GM12864 (cell line): ENCODE measurements at regions not wholly inside any gene's neighbourhood (a gene's known extent, or its start where the extent isn't known, plus 50 kb on each side); places are given as distances from the start of the nearest gene placed in this dataset.

Experiments used
- DNase-seq: peaks from one replicate; pipeline ENCODE4 v3.0.0-alpha.2; 2011; ENCODE audit warnings: low read depth
- H3K4me3 ChIP-seq: 2 replicates; pipeline ENCODE4 v1.5.1; 2011; ENCODE audit warnings: mild to moderate bottlenecking, low read depth, low read length, control low read depth
- TF ChIP-seq, protein P1 (sequence below): IDR thresholded peaks from 2 replicates; pipeline ENCODE4 v1.5.1; 2011; ENCODE audit warnings: low read depth, mild to moderate bottlenecking, moderate library complexity, low read length, control low read depth, inconsistent platforms; ENCODE audit errors: missing control alignments

DNA sequence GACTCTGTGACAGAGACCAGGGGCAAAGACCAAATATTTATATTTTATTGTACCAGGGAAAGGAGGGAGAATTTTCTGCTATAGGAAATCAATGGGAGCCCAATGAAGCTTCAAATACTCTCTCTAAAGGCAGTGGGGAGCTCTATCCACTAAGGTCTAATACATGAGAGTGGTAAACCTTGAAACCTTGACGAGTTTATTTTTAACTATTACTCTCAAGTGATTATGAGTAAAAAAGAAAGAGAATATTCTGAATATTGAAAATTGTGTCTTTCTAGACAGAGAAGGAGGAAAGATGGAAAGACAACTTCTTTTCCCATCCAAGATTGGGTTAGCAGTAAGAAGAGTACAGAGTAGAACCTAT, 1722.1 kb upstream of the SEL1L start:
- TF ChIP-seq, protein P1, sequence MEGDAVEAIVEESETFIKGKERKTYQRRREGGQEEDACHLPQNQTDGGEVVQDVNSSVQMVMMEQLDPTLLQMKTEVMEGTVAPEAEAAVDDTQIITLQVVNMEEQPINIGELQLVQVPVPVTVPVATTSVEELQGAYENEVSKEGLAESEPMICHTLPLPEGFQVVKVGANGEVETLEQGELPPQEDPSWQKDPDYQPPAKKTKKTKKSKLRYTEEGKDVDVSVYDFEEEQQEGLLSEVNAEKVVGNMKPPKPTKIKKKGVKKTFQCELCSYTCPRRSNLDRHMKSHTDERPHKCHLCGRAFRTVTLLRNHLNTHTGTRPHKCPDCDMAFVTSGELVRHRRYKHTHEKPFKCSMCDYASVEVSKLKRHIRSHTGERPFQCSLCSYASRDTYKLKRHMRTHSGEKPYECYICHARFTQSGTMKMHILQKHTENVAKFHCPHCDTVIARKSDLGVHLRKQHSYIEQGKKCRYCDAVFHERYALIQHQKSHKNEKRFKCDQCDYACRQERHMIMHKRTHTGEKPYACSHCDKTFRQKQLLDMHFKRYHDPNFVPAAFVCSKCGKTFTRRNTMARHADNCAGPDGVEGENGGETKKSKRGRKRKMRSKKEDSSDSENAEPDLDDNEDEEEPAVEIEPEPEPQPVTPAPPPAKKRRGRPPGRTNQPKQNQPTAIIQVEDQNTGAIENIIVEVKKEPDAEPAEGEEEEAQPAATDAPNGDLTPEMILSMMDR, result no peak
- H3K4me3 ChIP-seq, result no peak overlapping the region
- DNase-seq, result no peak

DNA sequence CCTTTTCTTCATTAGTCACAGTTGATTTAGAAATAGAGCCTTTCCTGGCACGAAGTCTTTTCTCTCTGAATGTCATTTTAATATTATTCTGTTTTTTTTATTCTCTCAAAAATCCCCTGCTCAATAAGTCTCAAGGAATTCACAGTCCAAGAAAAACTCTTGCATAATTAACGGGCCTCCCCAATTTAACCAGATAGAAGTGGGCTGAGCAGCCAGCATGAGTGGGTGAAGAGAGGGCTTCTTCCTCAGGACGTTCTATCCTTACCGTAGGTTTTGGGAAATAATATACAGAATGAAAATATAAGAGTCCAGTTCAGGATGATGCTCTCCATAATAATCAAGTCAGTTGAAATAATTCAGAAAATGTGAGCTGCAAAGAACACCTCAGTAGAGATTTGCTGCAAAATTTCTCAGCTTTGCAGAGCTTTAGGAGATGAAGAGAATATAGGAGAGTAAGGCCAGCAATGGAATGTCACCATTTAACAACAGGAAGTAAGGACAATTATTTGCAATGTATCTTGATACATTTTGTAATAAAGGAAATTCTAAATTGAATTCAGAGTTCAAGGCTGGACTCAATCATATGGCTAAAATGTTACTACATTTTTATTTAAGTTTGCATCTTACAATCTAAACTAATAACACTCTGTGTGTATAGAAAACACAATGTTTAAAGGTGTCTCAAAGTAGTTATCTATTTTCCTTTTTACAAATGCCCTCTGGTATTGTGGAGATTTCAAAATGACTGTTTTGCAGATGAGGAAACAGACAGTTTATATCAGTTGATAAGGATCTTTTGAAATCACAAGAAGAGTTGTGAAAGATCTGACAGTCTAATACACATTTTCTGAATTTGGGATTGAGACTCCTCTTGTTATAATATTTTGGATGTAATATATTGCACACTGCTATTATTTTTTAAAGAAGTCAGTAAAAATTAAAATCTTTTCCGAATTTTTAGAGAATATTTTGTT, 1724.1 kb upstream of the SEL1L start:
- DNase-seq, result no peak
- TF ChIP-seq, protein P1, result no peak
- H3K4me3 ChIP-seq, result no peak overlapping the region

DNA sequence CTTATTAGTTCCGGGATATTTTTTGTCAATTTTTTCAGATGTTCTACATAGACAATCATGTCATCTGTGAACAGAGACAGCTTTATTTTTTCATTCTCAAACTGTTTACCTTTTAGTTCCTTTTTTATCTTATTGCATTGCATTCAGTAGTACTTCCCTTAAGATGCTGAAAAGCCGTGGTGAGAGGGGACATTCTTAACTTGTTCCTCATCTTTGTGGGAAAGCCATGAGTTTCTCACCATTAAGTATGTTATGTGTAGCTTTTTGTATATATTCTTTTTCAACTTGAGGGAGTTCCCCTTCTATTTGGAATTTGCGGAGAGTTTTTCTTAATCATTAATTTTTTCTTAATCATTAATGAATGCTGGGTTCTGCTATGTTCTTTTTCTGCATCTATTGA, 1727.1 kb upstream of the SEL1L start:
- no peak overlapping the region for H3K4me3 ChIP-seq
- TF ChIP-seq, protein P1, result no peak
- DNase-seq, result no peak

DNA sequence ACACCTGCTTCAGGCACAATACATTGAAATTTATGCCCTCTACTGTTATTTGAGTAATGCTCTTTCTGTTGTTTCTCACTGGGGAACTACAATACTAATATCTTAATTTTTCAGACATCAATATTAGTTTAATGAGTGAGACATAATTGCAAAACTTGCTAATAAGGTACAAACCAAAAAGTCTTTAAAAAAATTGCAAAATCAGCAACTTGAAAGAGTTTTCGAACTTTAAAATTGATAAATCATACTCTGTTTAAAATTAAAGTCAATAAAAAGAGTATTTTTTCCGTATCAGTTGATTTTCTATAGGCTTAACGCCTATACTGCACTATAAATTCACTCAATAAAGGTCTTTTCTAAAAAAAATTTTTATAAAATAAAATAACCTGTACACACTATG, 1735.9 kb upstream of the SEL1L start:
- H3K4me3 ChIP-seq, result no peak overlapping the region
- TF ChIP-seq, protein P1, result no peak
- no peak for DNase-seq

DNA sequence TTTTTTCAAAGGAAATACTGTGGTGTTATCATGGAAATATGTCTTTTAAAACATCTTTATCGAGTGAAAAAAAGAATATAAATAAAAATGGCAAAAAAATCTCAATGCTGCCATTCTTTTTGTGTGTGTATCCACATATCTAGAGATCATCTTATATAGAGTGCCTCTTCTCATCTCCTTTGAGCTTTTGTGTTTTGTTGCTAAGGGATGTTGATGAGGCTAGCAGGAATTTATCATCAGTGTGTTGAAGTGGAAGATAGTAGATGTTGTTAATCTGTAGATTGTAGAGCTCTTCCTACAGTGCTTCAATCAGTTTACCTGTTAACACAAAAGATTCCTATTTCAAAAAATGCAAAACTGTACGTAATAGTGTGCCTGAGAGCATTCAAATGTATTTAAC, 1738.0 kb upstream of the SEL1L start:
- no peak for DNase-seq
- TF ChIP-seq, protein P1, result no peak
- no peak overlapping the region for H3K4me3 ChIP-seq

DNA sequence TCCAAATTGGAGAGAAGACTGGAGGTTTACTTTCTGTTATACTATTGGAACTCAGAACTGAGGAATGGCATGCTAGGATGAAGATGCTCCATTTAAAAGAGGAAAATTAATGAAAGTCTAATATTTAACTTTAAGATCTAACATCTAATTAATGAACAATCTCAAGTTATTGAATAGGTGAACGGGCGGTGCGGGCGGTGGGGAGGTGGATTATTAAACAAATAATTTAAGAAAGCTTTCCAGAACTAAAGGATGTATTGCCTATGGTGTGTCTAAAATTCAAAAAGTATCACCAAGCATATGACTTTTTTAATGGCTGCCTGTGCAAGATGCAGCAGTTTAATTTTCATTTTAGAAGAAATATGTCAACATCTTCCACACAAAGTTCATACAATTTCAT, 1747.1 kb upstream of the SEL1L start:
- no peak overlapping the region for H3K4me3 ChIP-seq
- DNase-seq, result no peak
- TF ChIP-seq, protein P1, result no peak

DNA sequence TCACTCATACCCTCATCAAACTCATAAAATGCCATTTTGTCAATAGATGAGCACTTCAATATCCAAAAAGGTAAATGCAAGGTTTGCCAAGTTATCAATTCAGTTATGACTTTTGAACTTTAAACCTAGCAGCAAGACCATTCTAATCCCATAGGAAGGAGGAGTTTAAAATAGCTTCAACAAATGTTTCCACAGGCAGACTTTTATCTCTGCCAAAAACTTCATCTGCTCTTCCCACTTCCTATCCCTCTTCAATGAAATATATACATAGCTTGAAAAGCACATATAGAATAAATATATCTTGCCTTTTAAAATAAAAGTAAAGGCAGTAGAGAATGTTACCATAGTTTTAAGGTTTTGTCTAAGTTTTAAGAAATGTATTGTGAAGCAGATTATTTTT, 1749.1 kb upstream of the SEL1L start:
- TF ChIP-seq, protein P1, result no peak
- no peak for DNase-seq
- no peak overlapping the region for H3K4me3 ChIP-seq
